GM23248 (cell line): ENCODE measurements at regions not wholly inside any gene's neighbourhood (a gene's known extent, or its start where the extent isn't known, plus 50 kb on each side); places are given as distances from the start of the nearest gene placed in this dataset.
"Not testable (repeated sequence)": the region's sequence is repeated elsewhere in the genome, so short reads cannot be mapped to it uniquely, and the experiment has no call there.

Experiments
- DNase-seq: peaks from one replicate; pipeline ENCODE4 v3.0.0-alpha.2; 2015
- H2AFZ ChIP-seq: fragments of 200-600 bp; sonication (generic); 2 replicates; pipeline ENCODE4 v1.6.1; 2016; ENCODE audit warnings: antibody characterized with exemption
- H3F3A ChIP-seq: fragments of 200-600 bp; sonication (generic); 2 replicates; pipeline ENCODE4 v1.6.1; 2016; ENCODE audit warnings: mild to moderate bottlenecking, antibody characterized with exemption, mixed run types; ENCODE audit not compliant: insufficient read depth
- H3K27ac ChIP-seq: fragments of 200-600 bp; sonication (generic); 2 replicates; pipeline ENCODE4 v1.5.1; 2016; ENCODE audit warnings: mild to moderate bottlenecking
- H3K27me3 ChIP-seq: fragments of 200-600 bp; sonication (generic); replicated peaks from 2 replicates; pipeline ENCODE4 v1.6.1; 2016; ENCODE audit warnings: mild to moderate bottlenecking; ENCODE audit not compliant: insufficient read depth
- H3K36me3 ChIP-seq: fragments of 200-600 bp; sonication (generic); 2 replicates; pipeline ENCODE4 v1.6.1; 2016; ENCODE audit warnings: low read depth, mild to moderate bottlenecking
- H3K4me1 ChIP-seq: fragments of 200-600 bp; sonication (generic); 2 replicates; pipeline ENCODE4 v1.6.1; 2016; ENCODE audit warnings: mild to moderate bottlenecking; ENCODE audit not compliant: insufficient read depth
- H3K4me2 ChIP-seq: fragments of 200-600 bp; sonication (generic); one replicate; pipeline ENCODE4 v1.6.1; 2016; ENCODE audit warnings: mild to moderate bottlenecking; ENCODE audit not compliant: unreplicated experiment
- H3K4me3 ChIP-seq: fragments of 200-600 bp; sonication (generic); 2 replicates; pipeline ENCODE4 v1.5.1; 2016; ENCODE audit warnings: mild to moderate bottlenecking
- H3K79me2 ChIP-seq: fragments of 200-600 bp; sonication (generic); 2 replicates; pipeline ENCODE4 v1.6.1; 2016; ENCODE audit warnings: mild to moderate bottlenecking; ENCODE audit not compliant: insufficient read depth
- H3K9ac ChIP-seq: fragments of 200-600 bp; sonication (generic); 2 replicates; pipeline ENCODE4 v1.6.1; 2016; ENCODE audit warnings: mild to moderate bottlenecking
- H3K9me2 ChIP-seq: fragments of 200-600 bp; sonication (generic); 2 replicates; pipeline ENCODE4 v1.6.1; 2016; ENCODE audit warnings: mixed run types, mild to moderate bottlenecking, moderate library complexity; ENCODE audit not compliant: insufficient read depth
- H3K9me3 ChIP-seq: fragments of 200-600 bp; sonication (generic); one replicate; pipeline ENCODE4 v1.6.1; 2017; ENCODE audit warnings: low read depth
- H4K20me1 ChIP-seq: fragments of 200-600 bp; sonication (generic); 2 replicates; pipeline ENCODE4 v1.6.0; 2016; ENCODE audit not compliant: insufficient read depth
- EZH2 ChIP-seq: fragments of 200-600 bp; sonication (generic); IDR thresholded peaks from 2 replicates; pipeline ENCODE4 v1.6.1; 2018; ENCODE audit warnings: antibody characterized with exemption, mild to moderate bottlenecking; ENCODE audit not compliant: insufficient read depth, poor library complexity, severe bottlenecking
- EZH2phosphoT487 ChIP-seq: fragments of 200-600 bp; sonication (generic); IDR thresholded peaks from 2 replicates; pipeline ENCODE4 v1.6.1; 2018; ENCODE audit warnings: antibody characterized with exemption, moderate library complexity, mild to moderate bottlenecking, low read depth; ENCODE audit not compliant: insufficient read depth
- WGBS, 2 experiments: methylation state at CpG; one replicate each; pipeline ENCODE4 v1.1.6; 2015 to 2017; ENCODE audit warnings: low lambda C conversion rate in 2 of 2, low coverage in 1 of 2; ENCODE audit errors: missing lambda C conversion rate in 2 of 2; 5-methylcytosine and 5-hydroxymethylcytosine counted together
- in situ Hi-C: fragments of 300-500 bp; cut with MboI; formaldehyde crosslinking; loops from 2 replicates; pipeline ENCODE4 v1.15.0; 2020

DNA sequence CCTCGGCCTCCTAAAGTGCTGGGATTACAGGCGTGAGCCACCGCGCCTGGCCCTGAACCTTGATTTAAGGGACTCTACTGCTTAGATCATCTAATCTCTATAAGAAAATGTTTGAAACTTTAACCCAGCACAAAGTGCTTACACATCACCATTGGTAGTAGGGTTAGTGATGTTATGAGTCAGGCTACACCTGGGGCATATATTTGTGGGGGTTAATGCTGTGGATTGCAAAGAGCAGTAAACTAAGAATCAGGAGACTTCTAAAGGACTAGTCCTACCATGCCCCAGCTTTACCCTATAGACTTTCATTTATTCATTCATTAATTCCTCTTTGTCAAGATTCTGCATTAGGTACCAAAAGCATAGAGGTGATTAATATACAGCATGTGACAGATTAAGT, 880.5 kb downstream of the TTLL7 start:
- Histone ChIP-seq H3K27ac (no peak overlapping the region), H3K9ac (no peak overlapping the region), H3K4me1 (no peaks in the 10 kb centered on the region), H2AFZ (no peak overlapping the region), H3K79me2 (no peaks in the 10 kb centered on the region), H3K36me3 (no peaks in the 10 kb centered on the region), H3K9me3 (no peaks in the 10 kb centered on the region), H3K27me3 (no peaks in the 10 kb centered on the region), H3F3A (no peaks in the 10 kb centered on the region), H3K4me2 (no peak overlapping the region), H3K4me3 (no peak overlapping the region), H4K20me1 (no peaks in the 10 kb centered on the region), H3K9me2 (no peaks in the 10 kb centered on the region)
- WGBS, 2 experiments, result 94 to 97% methylated on average over 4 of the region's 4 CpGs
- in situ Hi-C loops, result no loop called here
- no peak for TF ChIP-seq EZH2phosphoT487
- no peak for TF ChIP-seq EZH2
- no peak for DNase-seq

- H3K9me2 ChIP-seq, H2AFZ ChIP-seq, H3K27ac ChIP-seq, H3K79me2 ChIP-seq, DNase-seq, H3K36me3 ChIP-seq, H3K9ac ChIP-seq, H3K4me3 ChIP-seq, H3K27me3 ChIP-seq, H3F3A ChIP-seq, H3K4me1 ChIP-seq, H3K9me3 ChIP-seq, H3K4me2 ChIP-seq, H4K20me1 ChIP-seq, in situ Hi-C loops: not testable (repeated sequence)
- 91 to 92% methylated on average over 4 of the region's 4 CpGs for WGBS, 2 experiments
Observed at GRCh38 chr1:83117030-83117429, 881.9 kb downstream of the TTLL7 start.

DNA sequence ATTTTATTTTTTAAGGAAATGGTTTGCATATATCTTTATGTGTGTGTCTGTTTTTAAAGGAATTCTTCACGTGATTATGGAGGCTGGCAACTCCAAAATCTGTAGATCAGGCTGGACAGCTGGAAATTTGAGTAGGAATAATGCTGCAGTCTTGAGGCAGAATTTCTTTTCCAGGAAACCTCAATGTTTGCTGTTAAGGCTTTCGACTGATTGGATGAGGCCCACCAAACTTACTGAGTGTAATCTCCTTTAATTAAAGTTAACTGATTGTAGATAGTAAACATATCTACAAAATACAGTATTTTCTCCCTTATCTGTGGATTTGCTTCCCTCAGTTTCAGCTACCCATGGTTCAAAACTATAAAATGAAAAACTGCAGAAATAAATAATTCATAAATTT, 883.1 kb downstream of the TTLL7 start:
- Histone ChIP-seq H3F3A (no peaks in the 10 kb centered on the region), H2AFZ (no peak overlapping the region), H3K9ac (no peak overlapping the region), H3K4me1 (no peaks in the 10 kb centered on the region), H3K27me3 (no peaks in the 10 kb centered on the region), H4K20me1 (no peaks in the 10 kb centered on the region), H3K79me2 (no peaks in the 10 kb centered on the region), H3K4me2 (no peak overlapping the region), H3K27ac (no peak overlapping the region), H3K9me3 (no peaks in the 10 kb centered on the region), H3K36me3 (no peaks in the 10 kb centered on the region), H3K9me2 (no peaks in the 10 kb centered on the region), H3K4me3 (no peak overlapping the region)
- in situ Hi-C loops, result no loop called here
- 23 to 30% methylated on average over 2 of the region's 2 CpGs for WGBS, 2 experiments
- DNase-seq, result no peak
- TF ChIP-seq EZH2phosphoT487 (no peak), EZH2 (no peak)

GRCh38 chr1:83114136-83114834, 884.6 kb downstream of the TTLL7 start:
- no peaks in the 10 kb centered on the region for H3K27me3 ChIP-seq
- in situ Hi-C loops, result no loop called here
- WGBS, 2 experiments, result 86 to 89% methylated on average over 2 of the region's 2 CpGs

GRCh38 chr1:83113652-83114051, 885.3 kb downstream of the TTLL7 start:
- no peak for TF ChIP-seq EZH2
- no peak for TF ChIP-seq EZH2phosphoT487
- H2AFZ ChIP-seq, result no peak overlapping the region
- no peaks in the 10 kb centered on the region for H3K79me2 ChIP-seq
- H3K4me2 ChIP-seq, result no peak overlapping the region
- 50 to 69% methylated on average over 2 of the region's 2 CpGs for WGBS, 2 experiments
- H3K36me3 ChIP-seq, result no peaks in the 10 kb centered on the region
- H3K4me3 ChIP-seq, result no peak overlapping the region
- no peak for DNase-seq
- H4K20me1 ChIP-seq, result no peaks in the 10 kb centered on the region
- H3K27ac ChIP-seq, result no peak overlapping the region
- in situ Hi-C loops, result no loop called here
- no peaks in the 10 kb centered on the region for H3K9me3 ChIP-seq
- no peaks in the 10 kb centered on the region for H3K27me3 ChIP-seq
- H3K9me2 ChIP-seq, result no peaks in the 10 kb centered on the region
- H3K4me1 ChIP-seq, result no peaks in the 10 kb centered on the region
- H3K9ac ChIP-seq, result no peak overlapping the region
- H3F3A ChIP-seq, result no peaks in the 10 kb centered on the region

More at GRCh38 chr1:83114136-83114834, 884.6 kb downstream of the TTLL7 start:
- Histone ChIP-seq H3K27ac (no peak overlapping the region), H2AFZ (no peak overlapping the region), H3K9me2 (no peaks in the 10 kb centered on the region), H3F3A (no peaks in the 10 kb centered on the region), H3K79me2 (no peaks in the 10 kb centered on the region), H3K4me2 (no peak overlapping the region), H3K4me1 (no peaks in the 10 kb centered on the region), H3K36me3 (no peaks in the 10 kb centered on the region), H3K4me3 (no peak overlapping the region), H4K20me1 (no peaks in the 10 kb centered on the region), H3K9ac (no peak overlapping the region), H3K9me3 (no peaks in the 10 kb centered on the region)
- no peak for DNase-seq
- TF ChIP-seq EZH2 (no peak), EZH2phosphoT487 (no peak)
